ENCODE measurements at regions not wholly inside any gene's neighbourhood (a gene's known extent, or its start where the extent isn't known, plus 50 kb on each side); places are given as distances from the start of the nearest gene placed in this dataset.

DNA sequence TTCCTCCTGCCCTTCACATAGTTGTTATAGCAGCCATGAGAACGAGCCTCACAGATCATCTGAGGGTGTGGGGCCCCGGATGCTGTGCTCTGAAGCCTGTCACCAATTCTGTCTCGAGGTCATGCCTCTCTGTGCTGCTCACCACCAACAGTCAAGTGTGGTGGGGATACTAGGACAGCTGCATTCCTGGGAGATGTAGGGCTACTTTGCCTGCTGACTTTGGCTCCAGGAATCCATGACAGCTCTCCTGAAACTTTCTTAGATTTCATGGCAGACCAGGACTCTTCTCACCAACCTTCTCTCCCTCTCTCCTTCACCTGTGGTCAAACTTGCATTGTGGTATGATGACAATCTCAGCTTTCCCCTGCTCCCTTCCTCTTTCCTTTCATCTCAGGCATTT, 395.9 kb downstream of the PSAT1 start:
- no peak for TF ChIP-seq POLR2A (IDR thresholded peaks at IDR 0.05)
- TF ChIP-seq, protein P1, sequence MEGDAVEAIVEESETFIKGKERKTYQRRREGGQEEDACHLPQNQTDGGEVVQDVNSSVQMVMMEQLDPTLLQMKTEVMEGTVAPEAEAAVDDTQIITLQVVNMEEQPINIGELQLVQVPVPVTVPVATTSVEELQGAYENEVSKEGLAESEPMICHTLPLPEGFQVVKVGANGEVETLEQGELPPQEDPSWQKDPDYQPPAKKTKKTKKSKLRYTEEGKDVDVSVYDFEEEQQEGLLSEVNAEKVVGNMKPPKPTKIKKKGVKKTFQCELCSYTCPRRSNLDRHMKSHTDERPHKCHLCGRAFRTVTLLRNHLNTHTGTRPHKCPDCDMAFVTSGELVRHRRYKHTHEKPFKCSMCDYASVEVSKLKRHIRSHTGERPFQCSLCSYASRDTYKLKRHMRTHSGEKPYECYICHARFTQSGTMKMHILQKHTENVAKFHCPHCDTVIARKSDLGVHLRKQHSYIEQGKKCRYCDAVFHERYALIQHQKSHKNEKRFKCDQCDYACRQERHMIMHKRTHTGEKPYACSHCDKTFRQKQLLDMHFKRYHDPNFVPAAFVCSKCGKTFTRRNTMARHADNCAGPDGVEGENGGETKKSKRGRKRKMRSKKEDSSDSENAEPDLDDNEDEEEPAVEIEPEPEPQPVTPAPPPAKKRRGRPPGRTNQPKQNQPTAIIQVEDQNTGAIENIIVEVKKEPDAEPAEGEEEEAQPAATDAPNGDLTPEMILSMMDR (IDR thresholded peaks at IDR 0.05) = no peak

All from ovary (tissue), 3 donors.